Lower leg skin (tissue), 3 donors: ENCODE measurements at regions not wholly inside any gene's neighbourhood (a gene's known extent, or its start where the extent isn't known, plus 50 kb on each side); places are given as distances from the start of the nearest gene placed in this dataset.

Source experiments
- POLR2A ChIP-seq, 2 donors: fragments of 450-650 bp; IDR thresholded peaks; one replicate each; pipeline ENCODE4 v1.6.1; 2016 to 2017; ENCODE audit warnings: antibody characterized with exemption in 2 of 2, mild to moderate bottlenecking in 1 of 2, moderate library complexity in 1 of 2
- TF ChIP-seq, protein P1 (sequence below), 3 donors: fragments of 450-650 bp; IDR thresholded peaks; one replicate each; pipeline ENCODE4 v1.5.1; 2016; ENCODE audit warnings: antibody characterized with exemption in 3 of 3, mild to moderate bottlenecking in 3 of 3, moderate library complexity in 2 of 3

DNA sequence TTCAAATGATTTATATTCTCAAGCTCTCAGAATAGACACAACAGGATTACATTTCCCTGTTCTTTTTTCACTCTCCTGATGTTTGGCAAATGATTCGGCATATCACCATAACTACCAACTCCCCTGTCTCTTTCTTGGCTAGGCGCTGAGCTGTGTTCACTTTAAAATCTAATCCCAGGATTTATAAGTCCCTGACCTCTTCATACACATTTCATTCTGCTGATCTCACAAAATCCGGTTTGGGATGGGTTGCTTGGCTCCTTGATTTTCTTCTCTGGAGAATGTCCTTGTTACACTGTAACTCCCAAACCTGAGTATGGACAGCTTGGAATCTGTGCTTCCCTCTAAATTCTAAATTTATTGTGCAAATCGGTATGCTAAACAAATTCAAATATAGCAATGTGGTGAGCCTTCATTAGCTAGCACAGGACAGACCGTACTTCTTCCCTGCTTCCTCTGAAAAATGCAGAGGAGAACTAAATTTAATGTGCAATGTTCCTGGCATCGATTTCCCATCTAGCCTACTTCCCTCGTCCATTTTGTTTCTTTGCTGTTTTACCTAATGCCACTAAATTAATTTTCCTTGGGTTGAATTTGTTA lies 858.5 kb upstream of the FAT3 start:
- TF ChIP-seq, protein P1, sequence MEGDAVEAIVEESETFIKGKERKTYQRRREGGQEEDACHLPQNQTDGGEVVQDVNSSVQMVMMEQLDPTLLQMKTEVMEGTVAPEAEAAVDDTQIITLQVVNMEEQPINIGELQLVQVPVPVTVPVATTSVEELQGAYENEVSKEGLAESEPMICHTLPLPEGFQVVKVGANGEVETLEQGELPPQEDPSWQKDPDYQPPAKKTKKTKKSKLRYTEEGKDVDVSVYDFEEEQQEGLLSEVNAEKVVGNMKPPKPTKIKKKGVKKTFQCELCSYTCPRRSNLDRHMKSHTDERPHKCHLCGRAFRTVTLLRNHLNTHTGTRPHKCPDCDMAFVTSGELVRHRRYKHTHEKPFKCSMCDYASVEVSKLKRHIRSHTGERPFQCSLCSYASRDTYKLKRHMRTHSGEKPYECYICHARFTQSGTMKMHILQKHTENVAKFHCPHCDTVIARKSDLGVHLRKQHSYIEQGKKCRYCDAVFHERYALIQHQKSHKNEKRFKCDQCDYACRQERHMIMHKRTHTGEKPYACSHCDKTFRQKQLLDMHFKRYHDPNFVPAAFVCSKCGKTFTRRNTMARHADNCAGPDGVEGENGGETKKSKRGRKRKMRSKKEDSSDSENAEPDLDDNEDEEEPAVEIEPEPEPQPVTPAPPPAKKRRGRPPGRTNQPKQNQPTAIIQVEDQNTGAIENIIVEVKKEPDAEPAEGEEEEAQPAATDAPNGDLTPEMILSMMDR (IDR thresholded peaks at IDR 0.05), result no peak
- TF ChIP-seq POLR2A (IDR thresholded peaks at IDR 0.05), result no peak
